ENCODE measurements at regions not wholly inside any gene's neighbourhood (a gene's known extent, or its start where the extent isn't known, plus 50 kb on each side); places are given as distances from the start of the nearest gene placed in this dataset.
A peak's percentile ranks its signal among the peaks of the same experiment; 100 is the strongest.
"Not testable (repeated sequence)": the region's sequence is repeated elsewhere in the genome, so short reads cannot be mapped to it uniquely, and the experiment has no call there.

- no peak for DNase-seq (ENCODE audit: low read depth)
Observed at GRCh38 chr2:199216253-199216652, 241.5 kb downstream of the SATB2 start.

- DNase-seq (ENCODE audit: low read depth) = no peak
Observed at GRCh38 chr2:199207011-199207410, 250.7 kb downstream of the SATB2 start.

GRCh38 chr2:199206536-199206935 lies 251.2 kb downstream of the SATB2 start:
- DNase-seq (ENCODE audit: low read depth) = no peak

GRCh38 chr2:199202964-199203363 lies 254.8 kb downstream of the SATB2 start:
- DNase-seq (ENCODE audit: low read depth) = no peak

GRCh38 chr2:199201539-199201938 lies 256.2 kb downstream of the SATB2 start:
- DNase-seq (ENCODE audit: low read depth) = no peak

GRCh38 chr2:199199797-199200196 lies 257.9 kb downstream of the SATB2 start:
- no peak for DNase-seq (ENCODE audit: low read depth)

GRCh38 chr2:199197448-199197847 lies 260.3 kb downstream of the SATB2 start:
- no peak for DNase-seq (ENCODE audit: low read depth)

- DNase-seq (ENCODE audit: low read depth) = no peak
Observed at GRCh38 chr2:199196686-199197085, 261.1 kb downstream of the SATB2 start.

GRCh38 chr2:199195927-199196502 lies 261.7 kb downstream of the SATB2 start:
- no peak for DNase-seq (ENCODE audit: low read depth)

- no peak for DNase-seq (ENCODE audit: low read depth)
Observed at GRCh38 chr2:199191461-199191860, 266.3 kb downstream of the SATB2 start.

- DNase-seq (ENCODE audit: low read depth) = no peak
Observed at GRCh38 chr2:199189229-199189628, 268.5 kb downstream of the SATB2 start.

GRCh38 chr2:199186301-199186751 lies 271.4 kb downstream of the SATB2 start:
- no peak for DNase-seq (ENCODE audit: low read depth)

GRCh38 chr2:199185174-199185573 lies 272.6 kb downstream of the SATB2 start:
- not testable (repeated sequence) for DNase-seq (ENCODE audit: low read depth)

GRCh38 chr2:199163613-199164458 lies 293.9 kb downstream of the SATB2 start:
- DNase-seq (ENCODE audit: low read depth) = no peak

- peak; percentile 47 for DNase-seq (ENCODE audit: low read depth)
Observed at GRCh38 chr2:199160677-199161465, 296.9 kb downstream of the SATB2 start.

- no peak for DNase-seq (ENCODE audit: low read depth)
Observed at GRCh38 chr2:199160081-199160480, 297.7 kb downstream of the SATB2 start.

- no peak for DNase-seq (ENCODE audit: low read depth)
Observed at GRCh38 chr2:199148076-199148845, 309.5 kb downstream of the SATB2 start.

- DNase-seq (ENCODE audit: low read depth) = no peak
Observed at GRCh38 chr2:199147216-199147615, 310.5 kb downstream of the SATB2 start.

- DNase-seq (ENCODE audit: low read depth) = no peak
Observed at GRCh38 chr2:199144546-199144945, 313.2 kb downstream of the SATB2 start.

- no peak for DNase-seq (ENCODE audit: low read depth)
Observed at GRCh38 chr2:199144036-199144435, 313.7 kb downstream of the SATB2 start.

GRCh38 chr2:199136681-199137080 lies 321.1 kb downstream of the SATB2 start:
- DNase-seq (ENCODE audit: low read depth) = no peak

- DNase-seq (ENCODE audit: low read depth) = no peak
Observed at GRCh38 chr2:199136242-199136641, 321.5 kb downstream of the SATB2 start.
